SU-DHL-6 (cell line): ENCODE measurements at regions not wholly inside any gene's neighbourhood (a gene's known extent, or its start where the extent isn't known, plus 50 kb on each side); places are given as distances from the start of the nearest gene placed in this dataset.
"Not testable (repeated sequence)": the region's sequence is repeated elsewhere in the genome, so short reads cannot be mapped to it uniquely, and the experiment has no call there.

ENCODE experiments used
- EZH2phosphoT487 ChIP-seq: fragments of 200-600 bp; sonication (generic), shearing (Covaris generic); conservative IDR thresholded peaks from 2 replicates; pipeline ENCODE4 v1.6.1; 2018; ENCODE audit warnings: mild to moderate bottlenecking, antibody characterized with exemption, low read length, moderate library complexity, mixed read lengths
- TF ChIP-seq, protein P1 (sequence below): fragments of 200-600 bp; sonication (generic); IDR thresholded peaks from one replicate; pipeline ENCODE4 v1.5.1; 2017; ENCODE audit warnings: antibody characterized with exemption, mild to moderate bottlenecking, low read length, moderate library complexity; ENCODE audit not compliant: insufficient read depth, poor library complexity, severe bottlenecking

GRCh38 chr6:58090067-58090466 lies 772.6 kb downstream of the PRIM2 start:
- TF ChIP-seq, protein P1, sequence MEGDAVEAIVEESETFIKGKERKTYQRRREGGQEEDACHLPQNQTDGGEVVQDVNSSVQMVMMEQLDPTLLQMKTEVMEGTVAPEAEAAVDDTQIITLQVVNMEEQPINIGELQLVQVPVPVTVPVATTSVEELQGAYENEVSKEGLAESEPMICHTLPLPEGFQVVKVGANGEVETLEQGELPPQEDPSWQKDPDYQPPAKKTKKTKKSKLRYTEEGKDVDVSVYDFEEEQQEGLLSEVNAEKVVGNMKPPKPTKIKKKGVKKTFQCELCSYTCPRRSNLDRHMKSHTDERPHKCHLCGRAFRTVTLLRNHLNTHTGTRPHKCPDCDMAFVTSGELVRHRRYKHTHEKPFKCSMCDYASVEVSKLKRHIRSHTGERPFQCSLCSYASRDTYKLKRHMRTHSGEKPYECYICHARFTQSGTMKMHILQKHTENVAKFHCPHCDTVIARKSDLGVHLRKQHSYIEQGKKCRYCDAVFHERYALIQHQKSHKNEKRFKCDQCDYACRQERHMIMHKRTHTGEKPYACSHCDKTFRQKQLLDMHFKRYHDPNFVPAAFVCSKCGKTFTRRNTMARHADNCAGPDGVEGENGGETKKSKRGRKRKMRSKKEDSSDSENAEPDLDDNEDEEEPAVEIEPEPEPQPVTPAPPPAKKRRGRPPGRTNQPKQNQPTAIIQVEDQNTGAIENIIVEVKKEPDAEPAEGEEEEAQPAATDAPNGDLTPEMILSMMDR: not testable (repeated sequence)
- not testable (repeated sequence) for TF ChIP-seq EZH2phosphoT487
